ENCODE measurements at regions not wholly inside any gene's neighbourhood (a gene's known extent, or its start where the extent isn't known, plus 50 kb on each side); places are given as distances from the start of the nearest gene placed in this dataset.
A peak's percentile ranks its signal among the peaks of the same experiment; 100 is the strongest.

GRCh38 chr6:134449004-134449403 is 131.1 kb upstream of the SGK1 start:
- in situ Hi-C loops (cut with HindIII; ENCODE audit: low sequenced_read_pairs) = no loop called here
- TF ChIP-seq CTCF (IDR thresholded peaks at IDR 0.05; ENCODE audit: low read depth, low read length, missing control alignments) = no peak
- H3K4me3 ChIP-seq (ENCODE audit: low read depth, low read length) = no peak overlapping the region
- DNase-seq (ENCODE audit: low read depth) = no peak

GRCh38 chr6:134447883-134448387 is 130.0 kb upstream of the SGK1 start:
- in situ Hi-C loops (cut with HindIII; ENCODE audit: low sequenced_read_pairs) = no loop called here
- H3K4me3 ChIP-seq (ENCODE audit: low read depth, low read length) = no peak overlapping the region
- DNase-seq (ENCODE audit: low read depth) = peak; percentile 76
- TF ChIP-seq CTCF (IDR thresholded peaks at IDR 0.05; ENCODE audit: low read depth, low read length, missing control alignments) = no peak

- no peak for DNase-seq (ENCODE audit: low read depth)
- in situ Hi-C loops (cut with HindIII; ENCODE audit: low sequenced_read_pairs) = no loop called here
- no peak overlapping the region for H3K4me3 ChIP-seq (ENCODE audit: low read depth, low read length)
- TF ChIP-seq CTCF (IDR thresholded peaks at IDR 0.05; ENCODE audit: low read depth, low read length, missing control alignments) = no peak
Measured at GRCh38 chr6:134447423-134447822, 129.5 kb upstream of the SGK1 start.

- in situ Hi-C loops (cut with HindIII; ENCODE audit: low sequenced_read_pairs) = no loop called here
- TF ChIP-seq CTCF (IDR thresholded peaks at IDR 0.05; ENCODE audit: low read depth, low read length, missing control alignments) = no peak
- no peak for DNase-seq (ENCODE audit: low read depth)
- no peak overlapping the region for H3K4me3 ChIP-seq (ENCODE audit: low read depth, low read length)
Measured at GRCh38 chr6:134446896-134447295, 129.0 kb upstream of the SGK1 start.

GRCh38 chr6:134446218-134446848 is 128.4 kb upstream of the SGK1 start:
- no peak overlapping the region for H3K4me3 ChIP-seq (ENCODE audit: low read depth, low read length)
- peak; percentile 48 for DNase-seq (ENCODE audit: low read depth)
- in situ Hi-C loops (cut with HindIII; ENCODE audit: low sequenced_read_pairs) = no loop called here
- peak; percentile 17 for TF ChIP-seq CTCF (IDR thresholded peaks at IDR 0.05; ENCODE audit: low read depth, low read length, missing control alignments)

- in situ Hi-C loops (cut with HindIII; ENCODE audit: low sequenced_read_pairs) = no loop called here
- DNase-seq (ENCODE audit: low read depth) = no peak
- H3K4me3 ChIP-seq (ENCODE audit: low read depth, low read length) = no peak overlapping the region
- no peak for TF ChIP-seq CTCF (IDR thresholded peaks at IDR 0.05; ENCODE audit: low read depth, low read length, missing control alignments)
Measured at GRCh38 chr6:134443009-134443408, 125.1 kb upstream of the SGK1 start.
